AG10803 (cell line): ENCODE measurements at regions not wholly inside any gene's neighbourhood (a gene's known extent, or its start where the extent isn't known, plus 50 kb on each side); places are given as distances from the start of the nearest gene placed in this dataset.

ENCODE experiments used
- DNase-seq: peaks from one replicate; pipeline ENCODE4 v3.0.0; 2010; ENCODE audit warnings: low read depth
- H3K4me3 ChIP-seq: 2 replicates; pipeline ENCODE4 v1.5.1; 2011; ENCODE audit warnings: mild to moderate bottlenecking, low read length, control low read depth
- TF ChIP-seq, protein P1 (sequence below): conservative IDR thresholded peaks from 2 replicates; pipeline ENCODE4 v1.5.1; 2011; ENCODE audit warnings: mild to moderate bottlenecking, low read length, control low read depth, inconsistent platforms

DNA sequence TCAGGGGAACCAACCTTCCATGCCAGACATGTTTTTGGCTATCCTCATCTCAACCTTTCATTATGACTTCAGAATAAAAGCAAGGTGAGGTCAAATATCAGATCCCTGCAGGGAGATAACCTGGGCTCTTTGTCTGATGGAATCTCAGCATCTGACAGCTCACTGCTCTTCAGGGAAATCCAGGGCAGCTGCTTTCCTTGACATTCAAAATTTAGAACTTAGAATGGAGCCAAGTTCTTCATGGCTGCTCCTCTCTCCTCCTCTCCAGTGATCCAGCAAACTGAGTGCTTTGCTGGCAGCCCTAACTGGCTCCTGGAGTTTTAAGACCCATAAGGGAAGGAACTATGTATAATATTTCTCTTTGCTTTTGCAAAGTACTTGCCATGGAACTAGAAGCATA, 716.3 kb downstream of the TSN start:
- DNase-seq: no peak
- TF ChIP-seq, protein P1, sequence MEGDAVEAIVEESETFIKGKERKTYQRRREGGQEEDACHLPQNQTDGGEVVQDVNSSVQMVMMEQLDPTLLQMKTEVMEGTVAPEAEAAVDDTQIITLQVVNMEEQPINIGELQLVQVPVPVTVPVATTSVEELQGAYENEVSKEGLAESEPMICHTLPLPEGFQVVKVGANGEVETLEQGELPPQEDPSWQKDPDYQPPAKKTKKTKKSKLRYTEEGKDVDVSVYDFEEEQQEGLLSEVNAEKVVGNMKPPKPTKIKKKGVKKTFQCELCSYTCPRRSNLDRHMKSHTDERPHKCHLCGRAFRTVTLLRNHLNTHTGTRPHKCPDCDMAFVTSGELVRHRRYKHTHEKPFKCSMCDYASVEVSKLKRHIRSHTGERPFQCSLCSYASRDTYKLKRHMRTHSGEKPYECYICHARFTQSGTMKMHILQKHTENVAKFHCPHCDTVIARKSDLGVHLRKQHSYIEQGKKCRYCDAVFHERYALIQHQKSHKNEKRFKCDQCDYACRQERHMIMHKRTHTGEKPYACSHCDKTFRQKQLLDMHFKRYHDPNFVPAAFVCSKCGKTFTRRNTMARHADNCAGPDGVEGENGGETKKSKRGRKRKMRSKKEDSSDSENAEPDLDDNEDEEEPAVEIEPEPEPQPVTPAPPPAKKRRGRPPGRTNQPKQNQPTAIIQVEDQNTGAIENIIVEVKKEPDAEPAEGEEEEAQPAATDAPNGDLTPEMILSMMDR: no peak
- H3K4me3 ChIP-seq: no peak overlapping the region

DNA sequence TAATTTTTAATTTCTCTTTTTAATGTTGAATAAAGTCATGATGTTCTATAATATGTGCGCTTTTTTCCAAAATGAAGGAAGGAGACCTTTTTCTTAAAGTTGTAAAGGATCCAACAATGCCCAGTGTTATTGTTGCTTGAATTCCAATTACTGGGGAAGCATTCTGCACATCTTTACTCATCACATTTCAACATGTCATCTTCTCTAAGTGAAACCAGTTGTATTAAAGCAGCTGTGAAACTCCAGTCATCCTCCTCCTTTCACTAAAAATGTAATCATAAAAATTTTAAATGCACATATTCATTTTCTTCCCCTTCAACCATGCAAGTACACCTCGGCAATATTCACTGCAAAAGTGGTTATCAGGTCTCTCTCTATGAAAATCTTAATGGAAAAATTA, 722.7 kb downstream of the TSN start:
- peak; percentile 46 for DNase-seq
- no peak overlapping the region for H3K4me3 ChIP-seq
- TF ChIP-seq, protein P1: no peak

DNA sequence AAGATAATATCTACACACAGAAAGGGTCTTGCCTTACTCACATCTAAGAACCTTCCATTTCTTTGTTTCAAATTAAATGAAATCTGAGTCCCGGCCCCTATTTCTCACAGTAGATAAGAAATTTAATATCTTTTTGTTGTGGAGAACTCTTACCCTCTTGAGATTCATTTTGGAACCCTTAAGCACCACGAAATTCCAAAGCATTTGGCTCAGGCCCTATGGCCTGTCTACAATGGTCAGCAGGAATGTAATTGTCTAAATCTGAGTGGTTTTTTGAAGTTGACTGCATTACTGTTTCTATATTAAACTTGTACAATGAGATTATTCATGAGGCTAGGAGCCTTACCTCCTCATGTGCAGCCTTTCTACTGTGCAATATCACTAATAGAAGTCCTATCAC, 723.3 kb downstream of the TSN start:
- peak; percentile 50 for DNase-seq
- TF ChIP-seq, protein P1: no peak
- no peak overlapping the region for H3K4me3 ChIP-seq

DNA sequence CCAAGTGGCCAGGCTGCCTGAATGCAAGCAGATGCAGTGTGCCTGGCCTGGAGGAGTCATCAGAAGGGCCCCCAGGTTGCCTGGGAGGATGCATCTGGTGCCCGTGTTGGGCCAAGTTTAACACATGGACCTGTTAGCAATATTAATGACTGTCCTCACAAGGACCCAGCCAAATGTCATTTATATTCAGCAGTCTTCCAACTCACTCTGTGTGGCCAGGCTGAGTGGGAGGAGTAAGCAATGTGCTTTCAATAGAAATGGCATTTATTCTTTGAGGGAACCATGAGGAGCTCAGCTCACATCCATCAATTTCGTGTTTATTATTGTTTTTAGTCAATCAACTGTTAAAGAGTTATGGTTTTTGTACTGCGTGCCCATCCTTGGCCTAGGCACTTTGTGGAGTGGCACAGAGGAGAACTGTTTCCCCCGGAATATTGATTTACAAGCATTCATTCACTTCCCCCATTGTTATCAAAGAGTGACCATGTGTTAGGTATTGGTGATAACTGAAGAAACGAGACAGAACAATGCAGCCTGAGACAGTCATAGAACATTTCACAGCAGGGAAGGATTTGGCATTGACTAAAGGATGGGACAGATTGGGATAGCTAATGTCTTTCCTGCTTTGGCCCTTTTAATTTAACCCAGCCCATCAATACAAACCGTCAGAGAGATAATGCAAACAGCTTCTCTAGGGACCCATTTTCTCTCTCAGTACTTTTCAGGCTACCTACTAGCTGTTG, 725.2 kb downstream of the TSN start:
- no peak overlapping the region for H3K4me3 ChIP-seq
- DNase-seq: no peak
- TF ChIP-seq, protein P1: no peak

DNA sequence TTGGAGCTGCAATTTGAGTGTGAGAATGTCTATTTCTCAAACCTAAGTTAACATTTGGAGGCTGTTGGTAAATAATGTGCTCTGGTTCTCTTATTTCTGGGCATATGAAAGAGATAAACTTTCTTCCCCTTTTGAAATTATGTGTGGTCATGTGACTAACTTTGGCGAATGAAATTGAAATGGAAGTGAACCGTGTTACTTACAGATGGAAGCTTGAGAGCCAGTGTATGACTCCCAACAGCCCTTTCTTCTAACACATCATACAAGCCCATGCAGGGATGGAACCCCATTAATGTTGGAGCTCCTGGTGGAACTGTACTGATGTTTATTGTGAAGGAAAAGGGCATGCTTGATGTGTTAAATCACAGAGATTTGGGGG, 725.8 kb downstream of the TSN start:
- TF ChIP-seq, protein P1: no peak
- no peak for DNase-seq
- H3K4me3 ChIP-seq: no peak overlapping the region

DNA sequence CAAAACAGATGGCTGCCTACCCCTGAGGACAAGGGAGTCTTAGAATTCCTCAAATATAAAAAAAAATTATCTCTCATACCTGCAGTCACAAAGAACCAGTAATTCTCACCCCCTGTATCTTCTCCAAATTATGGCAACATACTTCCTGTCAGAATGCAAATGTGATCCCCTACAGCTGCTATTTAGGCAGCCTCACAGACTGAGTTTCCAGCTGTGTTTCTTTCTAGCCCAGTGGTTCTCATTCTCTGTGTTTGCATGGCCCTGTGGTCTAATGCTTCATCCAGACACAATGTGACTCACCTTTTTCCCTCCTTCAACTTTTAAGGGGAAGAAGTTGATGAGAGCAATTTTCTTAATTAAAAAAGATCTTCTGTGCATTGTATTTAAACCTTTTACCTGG, 726.3 kb downstream of the TSN start:
- peak; percentile 2 for DNase-seq
- no peak overlapping the region for H3K4me3 ChIP-seq
- TF ChIP-seq, protein P1: no peak

DNA sequence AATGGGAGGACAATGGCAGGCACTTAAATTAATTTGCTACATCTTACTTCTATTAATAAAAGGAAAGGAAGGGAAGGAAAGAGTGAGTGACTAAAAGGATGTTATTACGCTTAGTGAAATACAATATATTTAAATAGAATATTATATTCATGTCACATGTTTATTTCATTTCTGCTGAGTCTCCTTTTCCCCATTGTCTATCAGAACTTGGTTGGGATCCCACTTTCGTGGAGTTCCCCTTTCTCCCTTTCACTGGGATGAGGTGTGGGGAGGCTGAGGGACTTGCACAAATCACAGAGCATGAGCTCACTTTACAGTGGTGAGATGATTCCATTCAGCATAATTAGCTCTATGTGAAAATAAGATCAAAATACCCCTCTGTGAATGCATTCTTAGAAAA, 730.6 kb downstream of the TSN start:
- TF ChIP-seq, protein P1: no peak
- DNase-seq: no peak
- no peak overlapping the region for H3K4me3 ChIP-seq
